ENCODE measurements at regions not wholly inside any gene's neighbourhood (a gene's known extent, or its start where the extent isn't known, plus 50 kb on each side); places are given as distances from the start of the nearest gene placed in this dataset.
"Not testable (repeated sequence)": the region's sequence is repeated elsewhere in the genome, so short reads cannot be mapped to it uniquely, and the experiment has no call there.

- Histone ChIP-seq H3K27me3 (ENCODE audit: insufficient read depth, low read length) (no peaks in the 10 kb centered on the region), H3K4me3 (ENCODE audit: low read length) (no peak overlapping the region), H3K9me3 (ENCODE audit: low read depth, low read length) (no peaks in the 10 kb centered on the region), H3K4me1 (ENCODE audit: insufficient read depth, low read length) (no peaks in the 10 kb centered on the region)
Observed at GRCh38 chr12:97801471-97802059, 339.0 kb downstream of the RMST start.

- Histone ChIP-seq H3K27me3 (ENCODE audit: insufficient read depth, low read length) (no peaks in the 10 kb centered on the region), H3K4me3 (ENCODE audit: low read length) (no peak overlapping the region), H3K9me3 (ENCODE audit: low read depth, low read length) (no peaks in the 10 kb centered on the region), H3K4me1 (ENCODE audit: insufficient read depth, low read length) (no peaks in the 10 kb centered on the region)
Observed at GRCh38 chr12:97805146-97805545, 342.5 kb downstream of the RMST start.

- Histone ChIP-seq H3K4me1 (ENCODE audit: insufficient read depth, low read length) (no peaks in the 10 kb centered on the region), H3K27me3 (ENCODE audit: insufficient read depth, low read length) (no peaks in the 10 kb centered on the region), H3K9me3 (ENCODE audit: low read depth, low read length) (no peaks in the 10 kb centered on the region), H3K4me3 (ENCODE audit: low read length) (no peak overlapping the region)
Observed at GRCh38 chr12:97813301-97813700, 350.7 kb downstream of the RMST start.

GRCh38 chr12:97821806-97822205, 359.2 kb downstream of the RMST start:
- Histone ChIP-seq H3K4me3 (ENCODE audit: low read length) (no peak overlapping the region), H3K9me3 (ENCODE audit: low read depth, low read length) (no peaks in the 10 kb centered on the region), H3K27me3 (ENCODE audit: insufficient read depth, low read length) (no peaks in the 10 kb centered on the region), H3K4me1 (ENCODE audit: insufficient read depth, low read length) (no peaks in the 10 kb centered on the region)

GRCh38 chr12:97835541-97835940, 372.9 kb downstream of the RMST start:
- H3K9me3 ChIP-seq (ENCODE audit: low read depth, low read length): no peaks in the 10 kb centered on the region
- H3K4me1 ChIP-seq (ENCODE audit: insufficient read depth, low read length): no peaks in the 10 kb centered on the region
- no peaks in the 10 kb centered on the region for H3K27me3 ChIP-seq (ENCODE audit: insufficient read depth, low read length)
- no peak overlapping the region for H3K4me3 ChIP-seq (ENCODE audit: low read length)

GRCh38 chr12:97837401-97837800, 374.8 kb downstream of the RMST start:
- Histone ChIP-seq H3K9me3 (ENCODE audit: low read depth, low read length) (no peaks in the 10 kb centered on the region), H3K4me1 (ENCODE audit: insufficient read depth, low read length) (no peaks in the 10 kb centered on the region), H3K4me3 (ENCODE audit: low read length) (no peak overlapping the region), H3K27me3 (ENCODE audit: insufficient read depth, low read length) (no peaks in the 10 kb centered on the region)

- no peaks in the 10 kb centered on the region for H3K27me3 ChIP-seq (ENCODE audit: insufficient read depth, low read length)
- no peaks in the 10 kb centered on the region for H3K4me1 ChIP-seq (ENCODE audit: insufficient read depth, low read length)
- H3K4me3 ChIP-seq (ENCODE audit: low read length): no peak overlapping the region
- H3K9me3 ChIP-seq (ENCODE audit: low read depth, low read length): no peaks in the 10 kb centered on the region
Observed at GRCh38 chr12:97848051-97848450, 385.4 kb downstream of the RMST start.

- Histone ChIP-seq H3K27me3 (ENCODE audit: insufficient read depth, low read length) (no peaks in the 10 kb centered on the region), H3K9me3 (ENCODE audit: low read depth, low read length) (no peaks in the 10 kb centered on the region), H3K4me3 (ENCODE audit: low read length) (no peak overlapping the region), H3K4me1 (ENCODE audit: insufficient read depth, low read length) (no peaks in the 10 kb centered on the region)
Observed at GRCh38 chr12:97854477-97854876, 391.9 kb downstream of the RMST start.

- H3K27me3 ChIP-seq (ENCODE audit: insufficient read depth, low read length): no peaks in the 10 kb centered on the region
- no peak overlapping the region for H3K4me3 ChIP-seq (ENCODE audit: low read length)
- no peaks in the 10 kb centered on the region for H3K9me3 ChIP-seq (ENCODE audit: low read depth, low read length)
- no peaks in the 10 kb centered on the region for H3K4me1 ChIP-seq (ENCODE audit: insufficient read depth, low read length)
Observed at GRCh38 chr12:97862072-97862471, 399.5 kb downstream of the RMST start.

GRCh38 chr12:97875064-97875463, 412.5 kb downstream of the RMST start:
- Histone ChIP-seq H3K9me3 (ENCODE audit: low read depth, low read length) (no peaks in the 10 kb centered on the region), H3K27me3 (ENCODE audit: insufficient read depth, low read length) (no peaks in the 10 kb centered on the region), H3K4me3 (ENCODE audit: low read length) (no peak overlapping the region), H3K4me1 (ENCODE audit: insufficient read depth, low read length) (no peaks in the 10 kb centered on the region)

- Histone ChIP-seq H3K27me3 (ENCODE audit: insufficient read depth, low read length) (no peaks in the 10 kb centered on the region), H3K4me3 (ENCODE audit: low read length) (no peak overlapping the region), H3K9me3 (ENCODE audit: low read depth, low read length) (no peaks in the 10 kb centered on the region), H3K4me1 (ENCODE audit: insufficient read depth, low read length) (no peaks in the 10 kb centered on the region)
Observed at GRCh38 chr12:97876780-97877179, 414.2 kb downstream of the RMST start.

GRCh38 chr12:97877404-97877803, 414.8 kb downstream of the RMST start:
- Histone ChIP-seq H3K4me3 (ENCODE audit: low read length) (no peak overlapping the region), H3K4me1 (ENCODE audit: insufficient read depth, low read length) (no peaks in the 10 kb centered on the region), H3K27me3 (ENCODE audit: insufficient read depth, low read length) (no peaks in the 10 kb centered on the region), H3K9me3 (ENCODE audit: low read depth, low read length) (no peaks in the 10 kb centered on the region)

- Histone ChIP-seq H3K27me3 (ENCODE audit: insufficient read depth, low read length) (no peaks in the 10 kb centered on the region), H3K9me3 (ENCODE audit: low read depth, low read length) (no peaks in the 10 kb centered on the region), H3K4me1 (ENCODE audit: insufficient read depth, low read length) (no peaks in the 10 kb centered on the region), H3K4me3 (ENCODE audit: low read length) (no peak overlapping the region)
Observed at GRCh38 chr12:97886511-97887176, 424.0 kb downstream of the RMST start.

GRCh38 chr12:97897881-97898280, 435.3 kb downstream of the RMST start:
- not testable (repeated sequence) for H3K4me3 ChIP-seq (ENCODE audit: low read length); H3K27me3 ChIP-seq (ENCODE audit: insufficient read depth, low read length); H3K4me1 ChIP-seq (ENCODE audit: insufficient read depth, low read length); H3K9me3 ChIP-seq (ENCODE audit: low read depth, low read length)

- Histone ChIP-seq H3K27me3 (ENCODE audit: insufficient read depth, low read length) (no peaks in the 10 kb centered on the region), H3K4me1 (ENCODE audit: insufficient read depth, low read length) (no peaks in the 10 kb centered on the region), H3K4me3 (ENCODE audit: low read length) (no peak overlapping the region), H3K9me3 (ENCODE audit: low read depth, low read length) (no peaks in the 10 kb centered on the region)
Observed at GRCh38 chr12:97899529-97899928, 436.9 kb downstream of the RMST start.

- Histone ChIP-seq H3K4me3 (ENCODE audit: low read length) (no peak overlapping the region), H3K27me3 (ENCODE audit: insufficient read depth, low read length) (no peaks in the 10 kb centered on the region), H3K9me3 (ENCODE audit: low read depth, low read length) (no peaks in the 10 kb centered on the region), H3K4me1 (ENCODE audit: insufficient read depth, low read length) (no peaks in the 10 kb centered on the region)
Observed at GRCh38 chr12:97899956-97900355, 437.4 kb downstream of the RMST start.

All from mononuclear cell (primary cell).